ENCODE measurements at regions not wholly inside any gene's neighbourhood (a gene's known extent, or its start where the extent isn't known, plus 50 kb on each side); places are given as distances from the start of the nearest gene placed in this dataset.
"Not testable (repeated sequence)": the region's sequence is repeated elsewhere in the genome, so short reads cannot be mapped to it uniquely, and the experiment has no call there.

GRCh38 chr6:105874835-105875626 is 211.1 kb upstream of the PRDM1 start:
- no peak for DNase-seq

- no peak for DNase-seq
Measured at GRCh38 chr6:105873799-105874198, 212.3 kb upstream of the PRDM1 start.

DNA sequence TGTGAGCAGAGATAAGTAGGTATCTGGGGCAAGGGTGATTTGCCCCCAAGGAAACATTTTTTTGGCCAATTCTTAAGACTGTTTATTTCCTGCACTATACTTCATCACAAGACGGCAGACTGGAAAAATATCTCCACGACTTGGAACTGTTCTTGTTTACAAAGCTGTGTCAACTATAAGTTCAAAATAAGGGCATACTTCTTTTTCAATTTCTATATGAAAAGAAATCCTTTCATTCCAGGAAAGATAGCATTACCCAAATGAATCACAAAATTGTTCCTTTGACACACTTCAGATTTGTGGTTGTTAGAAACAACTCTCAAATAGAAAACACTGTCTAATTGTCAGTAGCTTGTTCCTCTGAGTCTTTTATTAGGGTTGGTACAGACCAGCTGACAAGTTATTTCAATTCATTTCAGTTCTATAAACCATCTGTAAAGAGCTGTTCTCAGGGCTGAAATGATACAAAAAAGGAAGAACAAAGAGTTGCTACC is 212.9 kb upstream of the PRDM1 start:
- no peak for DNase-seq

DNA sequence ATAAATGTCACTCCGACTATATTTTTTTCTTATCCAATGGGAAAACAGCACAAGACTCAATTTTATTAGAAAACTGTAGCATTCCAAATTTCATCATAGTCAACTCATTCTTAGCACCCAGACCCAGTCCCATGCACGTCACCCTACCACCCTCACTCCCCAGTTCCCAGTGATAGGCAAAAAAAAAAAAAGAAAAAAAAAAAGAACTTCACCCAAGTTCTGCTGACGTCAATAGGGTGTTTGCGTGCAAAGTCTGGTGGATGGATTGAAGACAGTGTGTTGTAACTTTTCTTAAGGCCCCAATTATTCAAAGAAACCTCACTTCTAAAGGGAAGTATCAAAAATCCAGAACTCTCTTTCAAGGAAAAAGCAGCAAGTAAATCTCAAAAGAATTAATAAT is 213.9 kb upstream of the PRDM1 start:
- DNase-seq, result no peak

- DNase-seq, result no peak
Measured at GRCh38 chr6:105871542-105871941, 214.6 kb upstream of the PRDM1 start.

GRCh38 chr6:105869835-105870440 is 216.2 kb upstream of the PRDM1 start:
- no peak for DNase-seq

- DNase-seq, result no peak
Measured at GRCh38 chr6:105868823-105869460, 217.2 kb upstream of the PRDM1 start.

- no peak for DNase-seq
Measured at GRCh38 chr6:105867821-105868220, 218.3 kb upstream of the PRDM1 start.

- no peak for DNase-seq
Measured at GRCh38 chr6:105867277-105867676, 218.9 kb upstream of the PRDM1 start.

- DNase-seq, result no peak
Measured at GRCh38 chr6:105862936-105863607, 223.1 kb upstream of the PRDM1 start.

DNA sequence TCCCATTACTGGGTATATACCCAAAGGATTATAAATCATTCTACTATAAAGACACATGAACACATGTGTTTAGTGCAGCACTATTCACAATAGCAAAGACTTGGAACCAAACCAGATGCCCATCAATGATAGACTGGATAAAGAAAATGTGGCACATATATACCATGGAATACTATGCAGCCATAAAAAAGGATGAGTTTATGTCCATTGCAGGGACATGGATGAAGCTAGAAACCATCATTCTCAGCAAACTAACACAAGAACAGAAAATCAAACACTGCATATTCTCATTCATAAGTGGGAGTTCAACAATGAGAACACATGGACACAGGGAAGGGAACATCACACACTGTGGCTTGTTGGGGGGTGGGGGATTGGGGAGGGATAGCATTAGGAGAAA is 225.2 kb upstream of the PRDM1 start:
- not testable (repeated sequence) for DNase-seq

DNA sequence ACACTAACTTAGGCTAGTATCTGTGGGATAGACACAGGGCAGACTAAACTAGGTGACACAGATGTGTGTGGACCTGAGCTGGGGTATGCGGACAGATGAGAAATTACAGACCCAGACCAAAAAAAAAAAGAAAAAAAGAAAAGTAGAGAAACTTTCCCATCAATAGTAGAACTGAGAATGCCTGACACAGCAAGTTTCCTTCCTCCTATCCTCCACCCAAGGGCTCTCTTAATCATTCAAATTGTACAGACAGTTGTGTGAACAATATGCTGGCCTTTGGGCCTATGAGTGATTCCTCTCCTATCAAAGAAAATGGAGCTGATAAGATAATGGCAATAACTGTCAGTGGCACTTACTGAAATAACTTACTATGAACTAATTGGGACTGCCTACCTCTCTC is 226.7 kb upstream of the PRDM1 start:
- no peak for DNase-seq

- DNase-seq, result not testable (repeated sequence)
Measured at GRCh38 chr6:105858639-105859038, 227.5 kb upstream of the PRDM1 start.

GRCh38 chr6:105855433-105855832 is 230.7 kb upstream of the PRDM1 start:
- DNase-seq, result no peak

- not testable (repeated sequence) for DNase-seq
Measured at GRCh38 chr6:105853979-105854378, 232.2 kb upstream of the PRDM1 start.

DNA sequence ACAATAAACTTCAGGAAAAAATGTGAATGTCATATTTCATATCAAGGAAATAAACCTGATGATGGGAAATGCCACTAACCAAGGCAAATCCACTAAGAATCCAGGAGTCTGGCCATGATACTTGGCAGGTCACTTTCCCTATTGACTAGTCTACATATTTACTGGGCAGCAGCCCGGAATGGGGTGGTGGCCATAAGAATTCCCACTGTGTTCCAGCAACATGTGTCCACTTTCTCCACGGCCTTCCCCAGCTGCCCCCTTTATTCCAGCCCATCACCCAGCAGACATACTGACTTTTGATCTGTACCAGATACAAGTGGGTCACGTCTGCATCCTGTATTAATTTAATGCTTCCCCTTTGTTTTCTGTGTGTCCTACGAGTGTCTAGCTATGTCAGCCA is 234.5 kb upstream of the PRDM1 start:
- DNase-seq, result no peak

DNA sequence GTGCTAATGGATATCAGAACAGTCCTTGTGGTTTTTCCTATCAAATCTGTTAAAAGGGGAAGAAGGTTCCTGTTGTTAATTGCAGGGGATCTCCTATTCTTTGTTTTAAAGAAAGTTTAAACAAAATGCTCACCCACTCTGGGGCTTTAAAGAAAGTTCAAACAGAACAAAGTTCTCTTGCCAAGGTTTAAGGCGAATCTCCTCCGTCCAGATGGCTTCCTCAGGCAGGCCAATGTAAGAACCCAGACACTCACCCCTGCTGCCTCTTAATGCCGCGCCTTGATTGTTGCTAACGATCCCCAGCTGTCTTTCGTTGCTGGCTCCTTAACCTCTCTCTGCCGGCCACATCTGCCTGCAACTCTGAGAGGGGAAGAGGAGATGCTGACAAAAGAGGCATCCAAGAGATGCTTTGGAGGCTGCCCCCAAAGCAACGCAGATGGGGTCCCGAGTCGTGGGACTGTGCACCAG is 235.0 kb upstream of the PRDM1 start:
- peak; percentile 50 for DNase-seq

- DNase-seq, result no peak
Measured at GRCh38 chr6:105850261-105851112, 235.6 kb upstream of the PRDM1 start.

GRCh38 chr6:105849746-105850145 is 236.4 kb upstream of the PRDM1 start:
- no peak for DNase-seq

DNA sequence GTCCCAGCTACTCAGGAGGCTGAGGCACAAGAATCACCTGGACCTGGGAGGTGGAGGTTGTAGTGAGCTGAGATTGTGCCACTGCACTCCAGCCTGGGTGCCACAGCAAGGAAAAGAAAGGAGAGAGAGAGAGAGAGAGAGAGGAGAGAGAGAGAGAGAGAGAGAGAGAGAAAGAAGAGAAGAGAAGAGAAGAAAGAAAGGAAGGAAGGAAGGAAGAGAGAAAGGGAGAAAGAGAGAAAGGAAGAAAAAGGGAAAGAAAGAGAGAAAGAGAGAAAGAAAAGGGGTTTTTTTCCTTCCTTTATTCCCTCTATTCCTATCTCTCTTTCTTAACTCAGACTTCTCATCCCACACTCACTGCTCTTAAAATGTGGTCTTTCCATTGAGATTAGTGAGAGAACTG is 238.7 kb upstream of the PRDM1 start:
- no peak for DNase-seq

GRCh38 chr6:105844275-105844883 is 241.8 kb upstream of the PRDM1 start:
- DNase-seq, result no peak

- DNase-seq, result no peak
Measured at GRCh38 chr6:105839266-105839665, 246.9 kb upstream of the PRDM1 start.
